HT-29 (cell line): ENCODE measurements at regions not wholly inside any gene's neighbourhood (a gene's known extent, or its start where the extent isn't known, plus 50 kb on each side); places are given as distances from the start of the nearest gene placed in this dataset.

ENCODE experiments used
- DNase-seq: peaks from one replicate; pipeline ENCODE4 v3.0.0-alpha.2; 2015; ENCODE audit warnings: low spot score

- DNase-seq: no peak
Observed at GRCh38 chr11:80872116-80872728, 1431.4 kb upstream of the TENM4 start.

- no peak for DNase-seq
Observed at GRCh38 chr11:80868831-80869230, 1428.0 kb upstream of the TENM4 start.

DNA sequence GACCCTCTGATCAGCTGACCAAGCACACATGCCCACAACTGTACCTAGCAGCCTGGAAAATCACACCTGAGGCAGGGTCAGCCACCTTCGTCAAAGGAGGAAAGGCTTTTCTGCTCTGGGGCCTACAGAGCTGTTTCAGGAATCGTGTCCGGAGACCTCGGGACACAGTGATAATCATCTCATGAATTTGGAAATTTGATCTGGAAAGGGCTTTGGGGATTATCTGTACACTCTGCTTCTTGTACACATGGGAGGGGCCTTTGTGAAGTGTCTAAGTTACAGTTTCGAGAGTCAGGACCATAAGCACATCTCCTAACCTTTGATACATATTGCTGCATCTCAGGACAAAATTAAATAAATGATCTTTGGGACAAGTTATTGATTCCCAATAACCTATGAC is 1421.2 kb upstream of the TENM4 start:
- DNase-seq: no peak

DNA sequence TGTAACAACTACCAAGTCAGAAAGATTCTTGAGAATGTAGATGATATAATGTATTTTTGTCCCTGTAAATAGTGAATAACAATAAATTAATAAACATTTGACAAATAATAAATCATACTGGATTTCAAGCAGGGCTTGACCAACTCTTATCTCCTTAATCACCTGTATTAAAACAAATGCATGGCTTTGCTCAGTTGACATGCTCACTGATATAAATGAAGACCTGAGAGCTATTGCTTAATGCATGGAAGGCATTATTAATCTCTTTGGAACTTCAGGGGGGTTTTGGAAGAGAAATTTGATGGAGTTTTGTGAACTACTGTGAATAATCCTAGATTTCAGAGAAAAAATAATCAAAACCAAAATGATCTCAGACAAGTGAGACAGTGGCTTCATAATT is 1420.4 kb upstream of the TENM4 start:
- DNase-seq: no peak

DNA sequence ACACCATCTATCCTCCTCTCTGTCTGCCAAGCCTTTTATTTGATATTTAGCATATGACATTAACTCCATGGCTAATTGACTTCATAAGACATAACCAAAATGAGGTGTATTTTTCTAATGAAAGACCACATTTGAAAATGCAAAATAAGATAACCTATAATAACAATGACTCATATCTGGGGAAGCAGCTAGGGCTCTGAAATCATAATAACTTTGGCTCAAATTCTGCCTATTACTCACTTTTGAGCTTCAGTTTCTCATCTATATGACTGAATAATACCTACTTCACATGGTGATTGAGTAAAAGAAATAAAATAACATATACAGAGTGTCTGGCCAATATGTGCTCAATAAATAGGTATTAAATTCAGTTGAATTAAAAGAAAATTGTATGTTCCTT is 1419.8 kb upstream of the TENM4 start:
- DNase-seq: no peak

GRCh38 chr11:80856066-80856465 is 1415.2 kb upstream of the TENM4 start:
- peak; percentile 48 for DNase-seq

- no peak for DNase-seq
Observed at GRCh38 chr11:80855426-80855825, 1414.6 kb upstream of the TENM4 start.

GRCh38 chr11:80849253-80849652 is 1408.4 kb upstream of the TENM4 start:
- no peak for DNase-seq

GRCh38 chr11:80846979-80847378 is 1406.1 kb upstream of the TENM4 start:
- no peak for DNase-seq

DNA sequence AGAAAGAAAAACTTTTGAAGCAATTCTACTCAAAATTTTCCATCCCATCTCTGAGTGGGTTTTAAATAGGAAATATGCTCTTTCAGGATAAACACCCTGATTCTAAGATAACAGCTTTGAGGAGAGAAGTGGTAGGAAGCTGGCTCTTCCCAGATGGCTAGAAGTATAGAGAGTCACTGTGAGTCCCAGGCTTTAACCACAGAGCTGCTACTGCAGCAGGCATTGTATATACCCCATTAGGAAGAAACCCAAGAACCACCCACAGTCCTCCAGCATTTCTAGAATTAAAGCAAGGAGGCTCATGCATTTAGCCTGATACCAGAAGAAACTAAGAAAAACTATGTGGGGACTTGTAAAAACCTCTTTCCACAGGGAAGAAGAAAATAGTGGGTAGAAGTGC is 1405.6 kb upstream of the TENM4 start:
- DNase-seq: no peak

DNA sequence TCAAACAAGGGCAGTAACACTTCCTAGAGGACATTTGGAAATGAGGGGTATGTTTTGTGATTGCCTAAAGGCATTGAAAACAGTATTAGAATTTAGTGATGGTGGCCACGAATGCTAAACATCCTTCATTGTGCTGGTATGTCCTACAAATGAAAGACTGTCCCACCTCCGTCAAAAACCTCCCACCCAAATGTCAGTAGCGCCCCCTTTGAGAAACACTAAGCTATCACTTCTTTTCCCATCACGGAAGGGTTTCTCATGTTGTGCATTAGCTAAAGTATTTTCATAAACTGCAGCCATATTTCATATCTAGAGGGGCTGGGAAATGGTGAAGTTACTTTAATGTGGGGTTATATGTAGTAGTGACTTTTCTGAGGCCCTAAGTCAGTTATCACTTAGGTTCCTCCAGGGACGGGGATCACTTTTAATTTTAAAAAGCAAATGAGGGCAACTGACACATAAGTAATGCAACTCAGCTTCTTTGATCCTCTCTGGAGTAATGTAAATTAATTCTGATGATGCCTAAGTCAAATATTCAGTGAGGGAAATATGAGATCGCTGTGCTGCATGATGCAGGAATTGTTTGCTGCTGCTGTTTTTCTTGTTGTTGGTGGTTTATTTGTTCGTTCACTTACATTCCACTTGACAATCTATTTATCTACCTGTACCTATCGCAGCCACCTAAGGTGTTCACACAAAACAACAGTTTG is 1403.4 kb upstream of the TENM4 start:
- no peak for DNase-seq

DNA sequence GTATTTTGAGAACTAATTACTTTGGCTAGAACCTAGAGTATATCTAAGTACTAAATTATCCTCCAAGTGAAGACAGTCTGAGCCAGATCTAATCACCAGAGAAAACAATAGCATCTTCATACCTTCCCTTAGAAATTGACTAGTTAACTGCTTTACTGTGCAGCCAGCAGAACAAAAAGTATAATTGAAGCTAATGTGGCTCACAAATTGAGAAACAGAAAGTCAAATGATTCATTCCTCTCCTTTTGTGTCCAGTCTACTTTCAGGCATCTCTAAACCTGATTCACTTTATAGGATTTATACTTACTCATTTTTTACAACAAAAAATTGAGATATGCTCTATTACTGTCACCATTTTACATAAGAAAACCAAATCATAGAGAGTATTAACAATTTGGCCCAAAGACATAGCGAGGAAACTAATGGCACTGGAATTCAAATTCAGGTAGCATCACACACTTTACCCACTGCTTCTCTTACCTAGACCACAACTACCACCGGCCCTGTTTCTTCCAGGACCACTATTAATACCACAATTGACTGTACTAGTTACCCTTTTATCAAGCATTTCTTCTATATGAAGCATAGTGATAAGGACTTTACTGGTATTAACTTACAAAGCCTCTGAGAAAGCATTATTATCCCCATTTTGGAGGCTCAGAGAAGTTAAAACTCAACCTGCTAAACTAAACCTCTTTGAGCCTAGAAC is 1402.6 kb upstream of the TENM4 start:
- DNase-seq: no peak

- no peak for DNase-seq
Observed at GRCh38 chr11:80842246-80842645, 1401.4 kb upstream of the TENM4 start.

- no peak for DNase-seq
Observed at GRCh38 chr11:80841675-80842074, 1400.8 kb upstream of the TENM4 start.

DNA sequence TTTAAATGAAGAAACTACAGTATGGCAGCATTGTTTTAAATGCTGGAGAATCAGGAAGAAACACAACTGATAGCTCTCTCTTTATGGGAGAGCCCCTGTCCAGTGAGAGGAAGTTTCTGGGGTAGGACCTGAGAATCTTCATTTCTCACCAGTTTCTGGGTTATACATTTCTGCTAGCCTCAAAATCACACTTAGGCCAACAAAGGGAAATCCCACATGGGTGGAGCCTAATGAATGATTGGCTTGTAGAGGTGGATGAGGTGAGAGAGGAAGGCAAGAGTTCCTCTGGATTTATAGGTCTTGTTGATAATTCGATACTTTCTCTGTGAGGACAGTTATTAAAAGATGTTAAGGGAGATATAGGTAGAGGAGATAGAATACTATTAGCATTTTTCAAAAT is 1397.3 kb upstream of the TENM4 start:
- no peak for DNase-seq

DNA sequence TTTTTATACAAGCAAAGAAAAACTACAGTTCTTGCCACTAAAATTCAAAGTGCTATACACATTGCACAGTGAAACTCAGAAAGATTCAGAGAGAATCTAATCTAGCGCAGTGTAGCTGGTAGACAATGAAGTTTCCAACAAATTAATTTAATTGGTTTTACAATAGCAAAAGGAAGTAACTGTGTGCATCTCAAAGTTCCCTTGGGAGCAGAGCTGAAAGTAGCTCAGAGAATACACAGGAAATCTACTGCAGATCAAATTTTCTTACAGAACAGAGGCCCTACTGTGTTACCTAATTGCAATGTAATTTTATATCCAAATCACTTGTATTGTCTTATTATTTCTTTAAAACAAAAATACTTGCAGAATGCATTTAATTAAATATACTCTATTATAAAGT is 1396.2 kb upstream of the TENM4 start:
- no peak for DNase-seq

- peak; percentile 53 for DNase-seq
Observed at GRCh38 chr11:80831374-80831773, 1390.5 kb upstream of the TENM4 start.

- DNase-seq: no peak
Observed at GRCh38 chr11:80827781-80828180, 1387.0 kb upstream of the TENM4 start.

DNA sequence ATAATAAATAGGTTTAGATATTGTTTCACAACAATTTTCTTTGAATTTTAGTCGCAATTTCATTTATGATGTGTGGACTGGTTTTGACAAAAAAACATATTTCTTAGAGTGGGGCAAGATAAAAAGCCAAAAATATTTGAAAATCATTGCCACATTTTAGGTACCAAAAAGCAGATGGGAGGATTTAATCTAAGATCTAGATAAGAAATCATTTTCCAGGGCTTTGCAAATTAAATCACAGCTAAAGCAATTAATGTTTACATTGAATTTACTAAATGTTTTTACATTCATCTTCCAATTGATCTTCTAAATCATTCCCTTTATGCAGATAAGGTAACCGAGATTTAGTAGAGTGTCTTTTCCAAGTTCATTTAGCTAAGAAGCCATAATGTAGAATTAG is 1386.0 kb upstream of the TENM4 start:
- no peak for DNase-seq

GRCh38 chr11:80822308-80822707 is 1381.5 kb upstream of the TENM4 start:
- no peak for DNase-seq

GRCh38 chr11:80819271-80819670 is 1378.4 kb upstream of the TENM4 start:
- no peak for DNase-seq

GRCh38 chr11:80816966-80817365 is 1376.1 kb upstream of the TENM4 start:
- no peak for DNase-seq

DNA sequence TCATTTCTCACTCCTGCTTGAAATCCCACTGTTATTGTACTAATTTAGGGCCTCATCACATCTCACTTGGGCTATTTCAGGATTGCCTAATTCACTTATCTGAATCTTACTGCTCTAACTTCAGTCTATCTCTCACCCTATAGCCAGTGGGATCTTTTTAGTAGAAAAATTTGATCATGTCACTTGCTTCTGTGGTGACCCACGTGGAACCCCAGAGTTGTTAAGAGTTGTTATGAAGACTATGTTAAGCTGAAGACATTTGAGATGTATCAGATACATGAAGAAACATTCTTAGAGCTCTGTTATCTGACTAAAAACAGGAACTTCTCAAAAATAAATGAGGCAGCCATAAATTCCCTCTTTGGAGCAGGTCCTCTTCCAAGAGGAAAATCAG is 1375.6 kb upstream of the TENM4 start:
- DNase-seq: no peak
